CD4-positive, alpha-beta memory T cell (primary cell): ENCODE measurements at regions not wholly inside any gene's neighbourhood (a gene's known extent, or its start where the extent isn't known, plus 50 kb on each side); places are given as distances from the start of the nearest gene placed in this dataset. TPM values are rescaled to one million over a fixed set of nuclear protein-coding genes. Genes with fewer than 3 reads are reported as not detected.

ENCODE experiments used
- CTCF ChIA-PET: fragments of 350-600 bp; sonication (Branson Sonifier 250); formaldehyde crosslinking; loops from one replicate; lab custom pipeline; 2021; ENCODE audit warnings: inconsistent platforms; ENCODE audit not compliant: partially characterized antibody; lab: Charles Lee
- POLR2A ChIA-PET: fragments of 350-600 bp; sonication (Branson Sonifier 250); formaldehyde crosslinking; loops from one replicate; lab custom pipeline; 2021; ENCODE audit not compliant: partially characterized antibody; lab: Charles Lee
- DNase-seq, 5 donors: peaks; one replicate each; pipeline versions ENCODE4 v3.0.0 to v3.0.0-alpha.2; 2020 to 2022; ENCODE audit warnings: mixed read lengths in 1 of 5
- H3K27ac ChIP-seq: one replicate; pipeline ENCODE4 v1.7.0; 2013; ENCODE audit warnings: low read depth, low read length
- H3K27me3 ChIP-seq: 2 replicates; pipeline ENCODE4 v1.7.0; 2013; ENCODE audit warnings: mild to moderate bottlenecking, low read length, moderate library complexity; ENCODE audit not compliant: insufficient read depth
- H3K36me3 ChIP-seq: 2 replicates; pipeline ENCODE4 v1.7.0; 2013; ENCODE audit warnings: mild to moderate bottlenecking, low read length, moderate library complexity; ENCODE audit not compliant: insufficient read depth
- H3K4me1 ChIP-seq: 2 replicates; pipeline ENCODE4 v1.7.0; 2013; ENCODE audit warnings: mild to moderate bottlenecking, low read length, moderate library complexity; ENCODE audit not compliant: insufficient read depth
- H3K4me3 ChIP-seq, 2 donors: one replicate each; pipeline ENCODE4 v1.7.0; 2013; ENCODE audit warnings: low read length in 2 of 2, mild to moderate bottlenecking in 1 of 2
- H3K9me3 ChIP-seq, 2 donors: one replicate each; pipeline ENCODE4 v1.7.0; 2013; ENCODE audit warnings: low read length in 2 of 2, control low read depth in 1 of 2; ENCODE audit not compliant: control insufficient read depth in 1 of 2
- H3K27ac Mint-ChIP-seq, 7 donors: one replicate each; pipeline ENCODE4 v1.8.0; 2020 to 2021; ENCODE audit warnings: mixed read lengths in 7 of 7, mild to moderate bottlenecking in 6 of 7, inconsistent platforms in 3 of 7, moderate library complexity in 3 of 7
- H3K27me3 Mint-ChIP-seq, 2 donors: one replicate each; pipeline ENCODE4 v1.8.0; 2020 to 2021; ENCODE audit warnings: mixed read lengths in 2 of 2
- H3K36me3 Mint-ChIP-seq, 2 donors: one replicate each; pipeline ENCODE4 v1.8.0; 2020 to 2021; ENCODE audit warnings: mixed read lengths in 2 of 2, inconsistent platforms in 1 of 2, mild to moderate bottlenecking in 1 of 2
- H3K4me1 Mint-ChIP-seq, 4 donors: one replicate each; pipeline ENCODE4 v1.8.0; 2020 to 2021; ENCODE audit warnings: mixed read lengths in 4 of 4, mild to moderate bottlenecking in 1 of 4
- H3K4me3 Mint-ChIP-seq, 8 donors: one replicate each; pipeline ENCODE4 v1.8.0; 2020 to 2021; ENCODE audit warnings: mixed read lengths in 8 of 8, mild to moderate bottlenecking in 7 of 8, moderate library complexity in 6 of 8, inconsistent platforms in 3 of 8
- H3K9me3 Mint-ChIP-seq, 8 donors: one replicate each; pipeline ENCODE4 v1.8.0; 2020 to 2021; ENCODE audit warnings: mixed read lengths in 8 of 8, mild to moderate bottlenecking in 5 of 8, inconsistent platforms in 3 of 8, moderate library complexity in 1 of 8
- intact Hi-C: fragments of 100-400 bp; cut with micrococcal nuclease; formaldehyde crosslinking; loops from one replicate; pipeline ENCODE4 v1.15.1; 2023
- microRNA-seq: library from miRNA; unstranded; fragments of <30 nt; microRNA quantifications from one replicate; pipeline ENCODE4 v1.2.0, GENCODE V29; 2021; ENCODE audit warnings: borderline replicate concordance, borderline number of aligned reads, borderline microRNAs expressed, mixed read lengths

DNA sequence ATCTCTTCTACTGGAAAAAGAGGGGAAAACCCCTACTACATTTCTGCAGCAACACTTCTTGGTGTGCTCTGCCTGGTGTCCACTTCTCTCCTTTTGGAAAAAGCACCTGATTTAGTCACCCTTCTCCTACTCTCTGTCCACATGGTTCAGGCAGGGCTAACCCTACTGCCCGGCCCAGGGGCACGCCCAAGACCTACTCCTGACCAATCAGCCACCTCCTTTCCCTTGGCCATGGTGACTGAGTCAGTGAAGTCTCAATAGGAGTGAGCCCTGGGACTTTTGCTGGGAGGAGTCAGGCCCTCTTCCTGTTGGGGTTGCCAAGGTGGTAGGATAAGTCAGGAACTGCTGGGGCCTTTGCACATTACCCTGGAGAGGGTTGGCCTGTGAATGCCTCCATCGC, 52.5 kb upstream of the MYL2 start:
- H3K4me3 ChIP-seq: no peak overlapping the region
- H3K9me3 Mint-ChIP-seq: peaks cover 0 to 8% (median 5%) of the 10 kb centered on the region in 8 donors
- H3K4me3 Mint-ChIP-seq: no peak overlapping the region
- POLR2A ChIA-PET: no interaction called here
- no peaks in the 10 kb centered on the region for H3K9me3 ChIP-seq
- peaks cover 0 to 3% (median 0%) of the 10 kb centered on the region in 4 donors for H3K4me1 Mint-ChIP-seq
- no peaks in the 10 kb centered on the region for H3K27me3 ChIP-seq
- DNase-seq: no peak
- H3K27me3 Mint-ChIP-seq: peaks cover 5% of the 10 kb centered on the region in 2 donors
- no peaks in the 10 kb centered on the region for H3K4me1 ChIP-seq
- no peaks in the 10 kb centered on the region for H3K36me3 Mint-ChIP-seq
- no peaks in the 10 kb centered on the region for H3K36me3 ChIP-seq
- no peak overlapping the region for H3K27ac ChIP-seq
- CTCF ChIA-PET: no interaction called here
- H3K27ac Mint-ChIP-seq: no peak overlapping the region
- intact Hi-C loops: no loop called here

DNA sequence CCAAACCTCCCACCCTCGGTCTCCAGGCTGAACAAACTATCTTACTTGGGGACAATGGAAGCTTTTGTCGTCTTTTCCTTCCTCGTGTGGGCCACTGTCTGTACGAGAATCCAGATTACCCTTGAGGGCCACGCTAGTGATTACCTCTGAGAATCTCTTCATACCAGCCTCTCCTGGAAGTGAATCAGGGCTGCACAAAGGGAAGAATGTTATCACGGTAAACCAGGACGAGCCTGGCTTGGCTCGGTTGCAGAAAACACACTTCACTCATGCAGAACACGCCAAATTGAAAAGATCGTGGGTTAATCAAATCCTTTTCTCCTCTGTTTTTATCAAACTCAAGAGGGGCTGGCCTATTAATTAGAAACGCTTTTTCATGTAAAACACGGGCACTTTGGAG, 51.6 kb upstream of the MYL2 start:
- H3K4me3 Mint-ChIP-seq: no peak overlapping the region
- Histone ChIP-seq H3K27ac (no peak overlapping the region), H3K9me3 (no peaks in the 10 kb centered on the region), H3K4me1 (no peaks in the 10 kb centered on the region), H3K27me3 (no peaks in the 10 kb centered on the region), H3K36me3 (no peaks in the 10 kb centered on the region), H3K4me3 (no peak overlapping the region)
- no peaks in the 10 kb centered on the region for H3K36me3 Mint-ChIP-seq
- ChIA-PET POLR2A (no interaction called here), CTCF (no interaction called here)
- peaks cover 5 to 10% of the 10 kb centered on the region in 2 donors for H3K27me3 Mint-ChIP-seq
- H3K27ac Mint-ChIP-seq: peak overlapping the region in 1 of 7 donors; percentile 31
- no peak for DNase-seq
- H3K9me3 Mint-ChIP-seq: peaks cover 0 to 8% (median 5%) of the 10 kb centered on the region in 8 donors
- intact Hi-C loops: no loop called here
- peaks cover 0 to 3% (median 0%) of the 10 kb centered on the region in 4 donors for H3K4me1 Mint-ChIP-seq

DNA sequence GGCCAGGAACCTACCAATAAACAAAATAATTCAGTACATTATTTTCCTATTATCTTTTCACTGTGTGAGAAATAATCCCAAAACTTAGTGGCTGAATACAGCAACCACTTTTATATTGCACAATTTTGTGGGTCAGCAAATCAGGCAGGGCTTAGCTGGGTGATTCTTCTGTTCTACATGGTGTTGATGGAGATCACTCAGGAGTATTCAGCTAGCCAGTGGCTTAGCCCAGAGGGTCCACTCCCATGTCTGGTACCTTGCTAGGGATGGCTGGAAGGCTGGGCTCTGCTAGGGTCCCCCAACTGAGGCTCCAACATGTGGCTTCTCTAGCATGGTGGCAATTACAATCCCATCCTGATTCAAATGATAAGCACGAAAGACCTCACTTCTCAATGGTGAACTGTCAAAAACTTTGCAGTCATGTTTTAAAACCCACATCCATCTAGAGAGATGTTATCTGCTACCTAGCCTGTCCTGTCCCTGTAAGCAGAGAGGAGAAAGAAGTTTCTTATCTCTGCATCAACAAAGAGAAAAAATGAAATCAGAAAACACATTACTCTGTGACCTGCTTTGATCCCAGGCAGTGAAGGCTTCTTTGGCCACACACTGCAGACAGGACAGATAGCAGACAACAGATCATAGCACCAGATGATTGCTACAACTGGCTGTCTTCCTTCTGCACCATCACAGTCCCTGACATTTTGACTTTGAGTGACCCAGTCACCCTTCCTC, 51.0 kb upstream of the MYL2 start:
- Mint-ChIP-seq H3K36me3 (no peaks in the 10 kb centered on the region), H3K27ac (peak overlapping the region in 1 of 7 donors; percentile 31), H3K9me3 (peaks cover 0 to 8% (median 4%) of the 10 kb centered on the region in 8 donors), H3K4me3 (no peak overlapping the region), H3K4me1 (peaks cover 0 to 3% (median 0%) of the 10 kb centered on the region in 4 donors), H3K27me3 (peaks cover 3 to 10% of the 10 kb centered on the region in 2 donors)
- Histone ChIP-seq H3K9me3 (no peaks in the 10 kb centered on the region), H3K4me3 (no peak overlapping the region), H3K27ac (no peak overlapping the region), H3K27me3 (no peaks in the 10 kb centered on the region), H3K4me1 (no peaks in the 10 kb centered on the region), H3K36me3 (no peaks in the 10 kb centered on the region)
- intact Hi-C loops: no loop called here
- no peak for DNase-seq
- ChIA-PET POLR2A (no interaction called here), CTCF (no interaction called here)

Small RNAs in the stretch of these regions (microRNA-seq; reads per million reads assigned to microRNA genes)
- not detected for gene MIR6760
